GM13977 (cell line): ENCODE measurements at regions not wholly inside any gene's neighbourhood (a gene's known extent, or its start where the extent isn't known, plus 50 kb on each side); places are given as distances from the start of the nearest gene placed in this dataset.

Source experiments
- DNase-seq: peaks from one replicate; pipeline ENCODE4 v3.0.0; 2012; ENCODE audit warnings: low spot score
- in situ Hi-C: fragments of 300-500 bp; cut with MboI; formaldehyde crosslinking; loops from one replicate; pipeline ENCODE4 v1.12.0; 2022; ENCODE audit warnings: low sequenced_read_pairs, low pct_unique_long_range_greater_than_20kb, mixed read lengths, inconsistent platforms; ENCODE audit not compliant: unreplicated experiment
- TF ChIP-seq, protein P1 (sequence below): IDR thresholded peaks from 2 replicates; pipeline ENCODE4 v1.5.1; 2012; ENCODE audit warnings: mild to moderate bottlenecking, control low read depth; ENCODE audit not compliant: insufficient read depth; ENCODE audit errors: extremely low read depth, missing control alignments

GRCh38 chr13:84400706-84401105, 518.4 kb upstream of the SLITRK1 start:
- DNase-seq, result no peak
- in situ Hi-C loops, result no loop called here
- TF ChIP-seq, protein P1, sequence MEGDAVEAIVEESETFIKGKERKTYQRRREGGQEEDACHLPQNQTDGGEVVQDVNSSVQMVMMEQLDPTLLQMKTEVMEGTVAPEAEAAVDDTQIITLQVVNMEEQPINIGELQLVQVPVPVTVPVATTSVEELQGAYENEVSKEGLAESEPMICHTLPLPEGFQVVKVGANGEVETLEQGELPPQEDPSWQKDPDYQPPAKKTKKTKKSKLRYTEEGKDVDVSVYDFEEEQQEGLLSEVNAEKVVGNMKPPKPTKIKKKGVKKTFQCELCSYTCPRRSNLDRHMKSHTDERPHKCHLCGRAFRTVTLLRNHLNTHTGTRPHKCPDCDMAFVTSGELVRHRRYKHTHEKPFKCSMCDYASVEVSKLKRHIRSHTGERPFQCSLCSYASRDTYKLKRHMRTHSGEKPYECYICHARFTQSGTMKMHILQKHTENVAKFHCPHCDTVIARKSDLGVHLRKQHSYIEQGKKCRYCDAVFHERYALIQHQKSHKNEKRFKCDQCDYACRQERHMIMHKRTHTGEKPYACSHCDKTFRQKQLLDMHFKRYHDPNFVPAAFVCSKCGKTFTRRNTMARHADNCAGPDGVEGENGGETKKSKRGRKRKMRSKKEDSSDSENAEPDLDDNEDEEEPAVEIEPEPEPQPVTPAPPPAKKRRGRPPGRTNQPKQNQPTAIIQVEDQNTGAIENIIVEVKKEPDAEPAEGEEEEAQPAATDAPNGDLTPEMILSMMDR, result no peak

DNA sequence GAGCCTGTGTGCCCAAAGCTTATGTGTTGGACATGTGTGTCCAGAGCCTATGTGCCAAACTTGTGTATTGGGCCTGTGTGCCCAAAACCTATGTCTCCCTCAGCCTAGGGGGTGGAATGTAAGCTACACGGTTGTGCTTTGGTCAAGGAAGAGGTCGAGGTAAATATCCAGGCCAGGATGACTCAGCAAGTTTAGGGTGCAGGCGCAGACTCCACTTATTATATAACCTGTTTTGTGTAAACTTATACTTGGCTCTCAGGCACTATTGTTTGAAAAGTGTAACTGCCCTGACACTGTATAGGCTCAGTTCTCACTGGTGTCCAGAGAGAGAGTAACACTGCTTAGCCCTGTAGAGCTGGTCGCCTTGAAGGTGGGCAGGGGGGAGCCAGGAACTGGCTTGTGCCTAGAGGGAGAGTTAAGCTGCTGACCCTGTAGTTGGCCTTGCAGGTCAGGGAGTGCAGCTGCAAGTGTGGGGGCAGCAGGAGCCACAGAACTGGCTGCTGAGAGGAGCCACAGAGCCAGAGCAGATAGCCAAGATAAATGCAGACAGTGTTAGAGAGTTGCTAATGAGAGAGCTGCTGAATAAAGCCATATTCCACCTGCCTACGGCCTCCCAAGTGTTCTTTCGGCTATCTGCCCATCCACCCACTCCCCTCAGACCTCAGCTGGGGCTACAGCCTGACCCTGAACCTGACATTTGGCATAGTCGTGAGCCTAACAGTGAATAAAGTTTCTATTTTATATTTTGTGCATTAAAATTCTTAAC, 517.2 kb upstream of the SLITRK1 start:
- TF ChIP-seq, protein P1, result no peak
- DNase-seq, result no peak
- in situ Hi-C loops, result no loop called here

GRCh38 chr13:84393981-84394625, 511.8 kb upstream of the SLITRK1 start:
- in situ Hi-C loops, result no loop called here
- DNase-seq, result no peak
- TF ChIP-seq, protein P1, result no peak

DNA sequence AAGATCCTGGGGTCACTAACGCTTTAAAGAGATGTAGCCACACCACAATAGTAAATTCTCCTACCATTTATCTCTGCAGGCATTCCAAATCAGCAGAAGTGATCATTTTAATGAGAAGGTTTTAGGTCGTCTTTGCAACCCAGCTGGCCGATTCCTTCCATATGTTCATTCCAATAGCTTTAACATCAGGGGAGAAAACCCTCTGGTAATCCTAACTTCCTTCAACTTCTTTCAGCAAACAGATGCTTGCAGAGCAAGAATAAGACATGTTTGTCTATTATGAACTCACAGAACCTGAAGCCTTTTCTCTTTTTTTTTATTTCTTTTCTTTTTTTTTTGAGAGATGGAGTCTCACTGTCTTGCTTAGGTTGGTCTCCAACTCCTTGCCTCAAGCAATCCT, 498.6 kb upstream of the SLITRK1 start:
- DNase-seq, result no peak
- in situ Hi-C loops, result no loop called here
- TF ChIP-seq, protein P1, result no peak

DNA sequence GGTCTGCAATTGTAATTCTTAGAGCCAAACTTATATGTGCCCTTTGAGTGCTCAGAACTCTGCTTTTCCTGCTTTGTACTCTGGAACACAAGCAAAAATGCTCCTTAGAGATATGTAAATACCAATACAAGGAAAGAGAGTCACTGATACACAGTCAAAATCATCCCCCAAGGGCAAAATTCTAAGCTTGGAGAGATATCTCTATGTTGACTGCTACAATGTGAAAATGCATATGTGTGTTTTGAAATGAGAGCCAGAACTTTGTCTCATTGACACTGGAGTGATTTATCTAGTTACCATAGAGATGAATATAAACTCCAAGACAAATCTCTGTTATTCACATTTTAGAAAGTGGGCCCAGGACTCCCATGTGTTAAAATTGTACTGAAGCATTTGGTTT, 494.8 kb upstream of the SLITRK1 start:
- in situ Hi-C loops, result no loop called here

GRCh38 chr13:84366506-84366905, 484.2 kb upstream of the SLITRK1 start:
- in situ Hi-C loops, result no loop called here
- TF ChIP-seq, protein P1, result no peak
- DNase-seq, result no peak

More for the DNA sequence above, 494.8 kb upstream of the SLITRK1 start:
- no peak for DNase-seq
- TF ChIP-seq, protein P1, result no peak
